Right lobe of liver (tissue), 6 donors: ENCODE measurements at regions not wholly inside any gene's neighbourhood (a gene's known extent, or its start where the extent isn't known, plus 50 kb on each side); places are given as distances from the start of the nearest gene placed in this dataset.

ENCODE experiments used
- ATAC-seq, 4 donors: fragments of 200-7000 bp; cut with Tn5 transposase; one replicate each; pipeline ENCODE4 v1.9.1; 2020; ENCODE audit warnings: mild to moderate bottlenecking in 4 of 4, moderate library complexity in 4 of 4
- DNase-seq, 3 donors: peaks; one replicate each; pipeline ENCODE4 v3.0.0-alpha.2; 2020
- H3K27ac ChIP-seq, 3 donors: fragments of 200-600 bp; one replicate each; pipeline ENCODE4 v1.8.0; 2022
- H3K27me3 ChIP-seq, 2 donors: fragments of 200-600 bp; one replicate each; pipeline ENCODE4 v1.8.0; 2022
- H3K36me3 ChIP-seq, 4 donors: fragments of 200-600 bp; sonication (generic) in 1 of 4; one replicate each; pipeline versions ENCODE4 v1.5.1 to v1.8.0; 2017 to 2022; ENCODE audit warnings: control low read depth in 1 of 4
- H3K4me1 ChIP-seq, 4 donors: fragments of 200-600 bp; sonication (generic) in 1 of 4; one replicate each; pipeline versions ENCODE4 v1.5.1 to v1.8.0; 2017 to 2022; ENCODE audit warnings: control low read depth in 1 of 4
- H3K4me3 ChIP-seq, 3 donors: fragments of 200-600 bp; one replicate each; pipeline ENCODE4 v1.8.0; 2022
- H3K9me3 ChIP-seq, 4 donors: fragments of 200-600 bp; sonication (generic) in 1 of 4; one replicate each; pipeline versions ENCODE4 v1.5.1 to v1.8.0; 2017 to 2022; ENCODE audit warnings: control low read depth in 1 of 4
- POLR2A ChIP-seq: fragments of 450-650 bp; IDR thresholded peaks from one replicate; pipeline ENCODE4 v1.6.1; 2017; ENCODE audit warnings: antibody characterized with exemption, mild to moderate bottlenecking
- WGBS: methylation state at CpG from one replicate; pipeline ENCODE4 v1.1.6; 2018; ENCODE audit warnings: low coverage, low lambda C conversion rate; ENCODE audit not compliant: insufficient coverage; ENCODE audit errors: missing lambda C conversion rate; 5-methylcytosine and 5-hydroxymethylcytosine counted together
- intact Hi-C, 2 donors: fragments of 100-400 bp; cut with DNase I; formaldehyde crosslinking; loops; one replicate each; pipeline versions ENCODE4 v1.11.2 to v1.14.1; 2022
- TF ChIP-seq, protein P1 (sequence below), 4 donors: fragments of 200-600 bp in 3 of 4; fragments of 450-650 bp in 1 of 4; IDR thresholded peaks; one replicate each; pipeline versions ENCODE4 v1.5.1 to v1.8.0; 2016 to 2022; ENCODE audit warnings: antibody characterized with exemption in 4 of 4, mild to moderate bottlenecking in 2 of 4
- donor health status: DM: no; HTN: yes; CAD: no.
- donor health status: DM: no; HTN: no; CAD: no.
- donor health status: DM: no; HTN: no; CAD: no.
- donor health status: DM: no; HTN: yes; CAD: no.
- donor health status: DM: no; HTN: yes; CAD: no.

DNA sequence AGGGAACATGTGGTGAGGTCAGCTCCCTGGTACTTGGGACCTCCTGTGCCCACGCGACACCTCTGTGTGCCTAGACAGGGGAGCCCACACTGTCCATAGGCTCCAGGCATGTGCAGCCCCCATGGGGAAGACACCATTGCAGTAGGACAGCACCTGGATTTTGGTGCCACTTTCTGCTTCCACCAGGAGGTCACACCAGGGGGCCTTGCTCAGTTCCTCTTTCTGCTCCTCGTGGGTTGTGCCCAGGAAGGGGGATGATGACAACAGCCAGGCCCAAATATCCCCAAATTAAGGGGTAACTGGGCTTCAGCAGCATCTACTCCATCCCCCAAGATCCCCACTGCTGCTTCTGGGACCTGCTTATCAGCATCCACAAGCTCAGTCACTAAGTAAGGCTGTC is 358.2 kb upstream of the KAZN start:
- ATAC-seq (peak in 1 of 4 donors; percentile 24), DNase-seq (no peak)
- no peaks in the 10 kb centered on the region for H3K27me3 ChIP-seq
- TF ChIP-seq, protein P1, sequence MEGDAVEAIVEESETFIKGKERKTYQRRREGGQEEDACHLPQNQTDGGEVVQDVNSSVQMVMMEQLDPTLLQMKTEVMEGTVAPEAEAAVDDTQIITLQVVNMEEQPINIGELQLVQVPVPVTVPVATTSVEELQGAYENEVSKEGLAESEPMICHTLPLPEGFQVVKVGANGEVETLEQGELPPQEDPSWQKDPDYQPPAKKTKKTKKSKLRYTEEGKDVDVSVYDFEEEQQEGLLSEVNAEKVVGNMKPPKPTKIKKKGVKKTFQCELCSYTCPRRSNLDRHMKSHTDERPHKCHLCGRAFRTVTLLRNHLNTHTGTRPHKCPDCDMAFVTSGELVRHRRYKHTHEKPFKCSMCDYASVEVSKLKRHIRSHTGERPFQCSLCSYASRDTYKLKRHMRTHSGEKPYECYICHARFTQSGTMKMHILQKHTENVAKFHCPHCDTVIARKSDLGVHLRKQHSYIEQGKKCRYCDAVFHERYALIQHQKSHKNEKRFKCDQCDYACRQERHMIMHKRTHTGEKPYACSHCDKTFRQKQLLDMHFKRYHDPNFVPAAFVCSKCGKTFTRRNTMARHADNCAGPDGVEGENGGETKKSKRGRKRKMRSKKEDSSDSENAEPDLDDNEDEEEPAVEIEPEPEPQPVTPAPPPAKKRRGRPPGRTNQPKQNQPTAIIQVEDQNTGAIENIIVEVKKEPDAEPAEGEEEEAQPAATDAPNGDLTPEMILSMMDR (IDR thresholded peaks at IDR 0.05), result no peak
- no peak for TF ChIP-seq POLR2A
- no peak overlapping the region for H3K27ac ChIP-seq
- no peaks in the 10 kb centered on the region for H3K36me3 ChIP-seq
- intact Hi-C loops, result no loop called here
- no CpG with 5 or more reads among the region's 3 CpGs for WGBS
- no peaks in the 10 kb centered on the region for H3K9me3 ChIP-seq
- H3K4me3 ChIP-seq, result no peak overlapping the region
- no peaks in the 10 kb centered on the region for H3K4me1 ChIP-seq

DNA sequence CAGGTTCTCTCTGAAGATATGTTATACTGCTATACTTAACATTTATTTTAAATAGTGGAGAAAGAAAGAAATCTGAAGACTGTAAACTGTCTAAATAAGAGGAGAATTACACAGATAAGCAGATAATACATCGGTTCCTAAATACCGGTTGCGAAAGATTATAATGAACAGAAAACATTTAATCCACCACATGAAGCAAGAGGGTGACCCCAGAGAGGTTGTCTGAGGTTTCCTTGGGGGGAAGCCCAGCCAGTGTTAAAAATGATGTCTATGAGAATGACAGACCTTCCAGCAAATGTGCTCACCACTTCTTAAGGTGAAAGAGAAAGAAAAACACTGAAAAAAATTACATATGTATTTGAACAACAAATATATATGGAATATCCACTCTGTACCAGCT is 356.4 kb upstream of the KAZN start:
- H3K27me3 ChIP-seq, result no peaks in the 10 kb centered on the region
- H3K4me3 ChIP-seq, result no peak overlapping the region
- H3K27ac ChIP-seq, result no peak overlapping the region
- 50% methylated on average over 3 of the region's 3 CpGs for WGBS
- TF ChIP-seq POLR2A, result no peak
- TF ChIP-seq, protein P1 (IDR thresholded peaks at IDR 0.05), result no peak
- no peak for DNase-seq
- no peak for ATAC-seq
- H3K4me1 ChIP-seq, result no peaks in the 10 kb centered on the region
- intact Hi-C loops, result no loop called here
- H3K36me3 ChIP-seq, result no peaks in the 10 kb centered on the region
- H3K9me3 ChIP-seq, result no peaks in the 10 kb centered on the region

DNA sequence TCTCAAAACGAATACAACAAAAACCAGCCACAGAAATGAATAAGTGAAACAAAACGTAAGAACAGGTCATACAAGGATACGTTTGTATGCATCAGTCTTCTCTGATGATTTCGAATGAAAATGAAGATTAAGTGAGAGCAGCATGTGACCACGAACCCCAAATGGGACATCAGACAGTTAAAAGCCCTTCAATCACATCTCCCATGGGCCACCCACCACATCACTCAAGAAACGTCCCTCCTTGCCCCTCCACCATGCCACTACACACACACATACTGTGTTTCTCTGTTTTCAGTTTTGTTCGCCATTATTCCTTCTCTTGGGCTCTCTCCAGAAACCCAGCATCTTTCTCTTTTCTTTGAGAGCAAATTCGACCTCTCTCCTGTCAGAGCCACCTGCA is 355.6 kb upstream of the KAZN start:
- TF ChIP-seq, protein P1 (IDR thresholded peaks at IDR 0.05), result no peak
- TF ChIP-seq POLR2A, result no peak
- no peak for ATAC-seq
- Histone ChIP-seq H3K9me3 (no peaks in the 10 kb centered on the region), H3K36me3 (no peaks in the 10 kb centered on the region), H3K4me3 (no peak overlapping the region), H3K27me3 (no peaks in the 10 kb centered on the region), H3K4me1 (no peaks in the 10 kb centered on the region), H3K27ac (no peak overlapping the region)
- 26% methylated on average over 8 of the region's 8 CpGs for WGBS
- no peak for DNase-seq
- intact Hi-C loops, result no loop called here

DNA sequence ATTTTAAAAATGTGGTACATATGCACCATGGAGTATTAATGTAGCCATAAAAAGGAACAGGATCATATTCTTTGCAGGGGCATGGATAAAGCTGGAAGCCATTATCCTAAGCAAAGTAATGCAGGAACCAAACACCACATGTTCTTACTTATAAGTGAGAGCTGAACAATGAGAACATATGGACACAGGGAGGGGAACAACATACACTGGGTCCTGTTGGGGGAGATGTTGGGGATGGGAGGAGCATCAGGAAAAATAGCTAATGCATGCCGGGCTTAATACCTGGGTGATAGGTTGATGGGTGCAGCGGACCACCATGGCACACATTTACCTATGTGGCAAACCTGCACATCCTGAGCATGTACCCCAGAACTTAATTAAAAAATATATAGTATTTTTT is 352.5 kb upstream of the KAZN start:
- Histone ChIP-seq H3K4me3 (no peak overlapping the region), H3K9me3 (no peaks in the 10 kb centered on the region), H3K36me3 (no peaks in the 10 kb centered on the region), H3K4me1 (no peaks in the 10 kb centered on the region), H3K27me3 (no peaks in the 10 kb centered on the region), H3K27ac (no peak overlapping the region)
- TF ChIP-seq, protein P1 (IDR thresholded peaks at IDR 0.05), result no peak
- no peak for TF ChIP-seq POLR2A
- intact Hi-C loops, result no loop called here
- WGBS, result 54% methylated on average over 2 of the region's 2 CpGs
- DNase-seq (no peak), ATAC-seq (no peak)

DNA sequence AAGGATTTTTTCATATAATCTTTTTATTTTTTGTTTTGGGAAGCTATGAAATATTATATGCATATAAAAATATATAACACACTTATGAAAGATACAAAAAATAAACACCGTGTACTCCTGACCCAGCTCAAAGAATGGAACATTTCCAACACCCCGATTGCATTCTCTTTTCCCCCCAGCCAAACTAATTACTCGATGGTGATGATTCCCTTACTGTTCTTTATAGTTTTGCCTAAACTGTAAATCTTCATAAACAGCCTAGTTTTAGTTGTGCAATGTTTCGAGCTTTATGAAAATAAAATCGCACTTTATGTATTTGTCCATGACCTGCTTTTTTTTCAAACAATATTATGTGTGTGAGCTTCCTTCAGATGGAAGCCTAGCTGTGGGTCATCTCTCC is 352.0 kb upstream of the KAZN start:
- Histone ChIP-seq H3K36me3 (no peaks in the 10 kb centered on the region), H3K9me3 (no peaks in the 10 kb centered on the region), H3K27me3 (no peaks in the 10 kb centered on the region), H3K4me1 (no peaks in the 10 kb centered on the region), H3K4me3 (no peak overlapping the region), H3K27ac (no peak overlapping the region)
- no peak for DNase-seq
- intact Hi-C loops, result no loop called here
- no peak for ATAC-seq
- TF ChIP-seq, protein P1 (IDR thresholded peaks at IDR 0.05), result no peak
- TF ChIP-seq POLR2A, result no peak
- 56% methylated on average over 5 of the region's 5 CpGs for WGBS
